ENCODE measurements at regions not wholly inside any gene's neighbourhood (a gene's known extent, or its start where the extent isn't known, plus 50 kb on each side); places are given as distances from the start of the nearest gene placed in this dataset.
"Not testable (repeated sequence)": the region's sequence is repeated elsewhere in the genome, so short reads cannot be mapped to it uniquely, and the experiment has no call there.

DNA sequence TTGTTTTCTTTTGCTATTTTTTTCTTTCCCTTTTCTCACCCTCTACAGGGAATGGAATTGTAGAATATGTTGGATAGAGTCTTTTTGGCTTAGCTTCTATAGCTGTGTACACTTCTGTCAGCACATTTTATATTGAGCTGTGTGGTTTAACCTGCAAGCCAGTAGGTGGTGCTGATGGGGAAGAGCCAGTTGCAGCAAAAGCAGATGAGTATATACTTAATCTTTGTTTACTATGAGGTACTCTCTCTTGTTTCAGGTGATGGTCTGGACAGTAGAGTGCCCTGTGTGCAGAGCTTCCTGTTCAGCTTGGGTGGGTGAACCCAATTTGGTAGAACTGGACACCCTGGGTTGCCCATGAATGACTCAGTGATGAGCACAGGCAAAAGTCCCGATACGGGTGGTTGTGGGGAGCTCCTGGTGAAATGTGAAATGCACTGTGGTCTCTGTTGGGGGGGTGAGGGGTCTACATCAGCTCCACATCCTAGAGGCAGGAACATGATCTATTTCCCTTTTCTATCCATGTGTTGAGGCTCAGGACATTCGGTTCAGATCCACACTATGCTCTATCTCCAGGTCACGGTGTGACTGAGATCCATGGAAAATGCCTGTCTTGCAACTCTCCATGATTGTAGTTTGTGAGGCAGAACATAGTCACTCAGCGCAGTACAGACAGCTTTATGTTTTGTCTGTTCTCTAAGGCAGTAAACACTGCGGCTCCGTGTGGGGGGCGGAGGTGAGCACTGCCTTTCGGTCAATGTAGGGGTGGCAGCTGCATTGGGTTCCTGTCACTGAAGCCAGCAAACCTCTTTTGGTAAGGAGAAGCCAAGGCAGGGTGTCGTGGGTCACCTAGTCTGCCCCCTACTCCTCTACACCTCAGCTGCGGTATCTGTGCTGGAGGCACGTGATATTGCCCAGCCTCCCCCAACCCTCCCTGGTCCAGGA lies 353.2 kb downstream of the PRR16 start:
- Histone ChIP-seq H3K36me3 (no peaks in the 10 kb centered on the region), H3K9me3 (peaks cover 0 to 8% (median 4%) of the 10 kb centered on the region in 4 donors), H3K27ac (replicated peaks in 1 of 4) (no peak overlapping the region), H3K4me1 (no peaks in the 10 kb centered on the region), H3K27me3 (no peaks in the 10 kb centered on the region), H3K4me3 (no peak overlapping the region)
- 81% methylated on average over 4 of the region's 12 CpGs for WGBS
- TF ChIP-seq, protein P1, sequence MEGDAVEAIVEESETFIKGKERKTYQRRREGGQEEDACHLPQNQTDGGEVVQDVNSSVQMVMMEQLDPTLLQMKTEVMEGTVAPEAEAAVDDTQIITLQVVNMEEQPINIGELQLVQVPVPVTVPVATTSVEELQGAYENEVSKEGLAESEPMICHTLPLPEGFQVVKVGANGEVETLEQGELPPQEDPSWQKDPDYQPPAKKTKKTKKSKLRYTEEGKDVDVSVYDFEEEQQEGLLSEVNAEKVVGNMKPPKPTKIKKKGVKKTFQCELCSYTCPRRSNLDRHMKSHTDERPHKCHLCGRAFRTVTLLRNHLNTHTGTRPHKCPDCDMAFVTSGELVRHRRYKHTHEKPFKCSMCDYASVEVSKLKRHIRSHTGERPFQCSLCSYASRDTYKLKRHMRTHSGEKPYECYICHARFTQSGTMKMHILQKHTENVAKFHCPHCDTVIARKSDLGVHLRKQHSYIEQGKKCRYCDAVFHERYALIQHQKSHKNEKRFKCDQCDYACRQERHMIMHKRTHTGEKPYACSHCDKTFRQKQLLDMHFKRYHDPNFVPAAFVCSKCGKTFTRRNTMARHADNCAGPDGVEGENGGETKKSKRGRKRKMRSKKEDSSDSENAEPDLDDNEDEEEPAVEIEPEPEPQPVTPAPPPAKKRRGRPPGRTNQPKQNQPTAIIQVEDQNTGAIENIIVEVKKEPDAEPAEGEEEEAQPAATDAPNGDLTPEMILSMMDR (IDR thresholded peaks at IDR 0.05), result no peak
- no peak for TF ChIP-seq EP300 (IDR thresholded peaks at IDR 0.05)
- TF ChIP-seq POLR2A (IDR thresholded peaks at IDR 0.05; ENCODE audit: low read depth), result no peak
- no peak for TF ChIP-seq POLR2AphosphoS5 (IDR thresholded peaks at IDR 0.05)
- DNase-seq (ENCODE audit: extremely low spot score), result no peak
- intact Hi-C loops (cut with DNase I), result no loop called here

DNA sequence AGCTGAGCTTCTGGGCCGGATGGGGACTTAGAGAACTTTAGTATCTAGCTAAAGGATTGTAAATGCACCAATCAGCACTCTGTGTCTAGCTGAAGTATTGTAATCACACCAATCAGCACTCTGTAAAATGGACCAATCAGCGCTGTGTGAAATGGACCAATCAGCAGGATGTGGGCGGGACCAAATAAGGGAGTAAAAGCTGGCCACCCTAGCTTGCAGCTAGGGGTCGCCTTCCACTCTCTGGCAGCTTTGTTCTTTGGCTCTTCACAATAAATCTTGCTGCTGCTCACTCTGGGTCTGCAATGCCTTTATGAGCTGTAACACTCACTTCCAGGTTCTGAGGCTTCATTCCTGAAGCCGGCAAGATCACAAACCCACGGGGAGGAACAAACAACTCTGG lies 354.0 kb downstream of the PRR16 start:
- H3K9me3 ChIP-seq, result peaks cover 0 to under 1% (median 0%) of the 10 kb centered on the region in 4 donors
- no peaks in the 10 kb centered on the region for H3K4me1 ChIP-seq
- H3K27me3 ChIP-seq, result no peaks in the 10 kb centered on the region
- TF ChIP-seq POLR2AphosphoS5 (IDR thresholded peaks at IDR 0.05) (no peak), EP300 (IDR thresholded peaks at IDR 0.05) (no peak), POLR2A (IDR thresholded peaks at IDR 0.05; ENCODE audit: low read depth) (no peak)
- TF ChIP-seq, protein P1 (IDR thresholded peaks at IDR 0.05), result no peak
- H3K4me3 ChIP-seq, result no peak overlapping the region
- intact Hi-C loops (cut with DNase I), result no loop called here
- H3K36me3 ChIP-seq, result no peaks in the 10 kb centered on the region
- no peak overlapping the region for H3K27ac ChIP-seq (replicated peaks in 1 of 4)
- no peak for DNase-seq (ENCODE audit: extremely low spot score)
- WGBS, result 91% methylated on average over 6 of the region's 6 CpGs

DNA sequence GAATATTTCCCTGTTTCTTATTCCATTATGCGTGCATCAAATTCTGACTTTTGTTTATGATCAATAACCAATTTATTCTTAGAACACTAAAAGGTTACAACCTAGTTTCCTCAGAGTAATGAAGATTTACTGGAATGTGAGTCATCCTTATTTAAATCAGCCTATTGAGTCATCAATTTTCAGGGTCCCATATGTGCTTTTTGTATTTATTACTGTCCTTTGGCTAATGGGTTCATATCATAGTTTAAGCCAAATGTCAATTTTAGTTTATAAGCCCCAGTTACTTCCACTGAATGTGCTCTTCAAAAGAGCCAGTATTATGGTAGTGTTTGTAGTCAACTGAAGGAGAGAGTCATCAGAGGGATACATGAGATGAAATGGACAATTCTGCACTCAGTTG lies 359.2 kb downstream of the PRR16 start:
- Histone ChIP-seq H3K4me1 (no peaks in the 10 kb centered on the region), H3K27ac (replicated peaks in 1 of 4) (no peak overlapping the region), H3K4me3 (no peak overlapping the region), H3K36me3 (no peaks in the 10 kb centered on the region), H3K9me3 (no peaks in the 10 kb centered on the region), H3K27me3 (no peaks in the 10 kb centered on the region)
- no peak for DNase-seq (ENCODE audit: extremely low spot score)
- TF ChIP-seq, protein P1 (IDR thresholded peaks at IDR 0.05), result no peak
- no peak for TF ChIP-seq POLR2A (IDR thresholded peaks at IDR 0.05; ENCODE audit: low read depth)
- no peak for TF ChIP-seq POLR2AphosphoS5 (IDR thresholded peaks at IDR 0.05)
- TF ChIP-seq EP300 (IDR thresholded peaks at IDR 0.05), result no peak
- intact Hi-C loops (cut with DNase I), result no loop called here
- 77% methylated on average over 1 of the region's 1 CpG for WGBS

DNA sequence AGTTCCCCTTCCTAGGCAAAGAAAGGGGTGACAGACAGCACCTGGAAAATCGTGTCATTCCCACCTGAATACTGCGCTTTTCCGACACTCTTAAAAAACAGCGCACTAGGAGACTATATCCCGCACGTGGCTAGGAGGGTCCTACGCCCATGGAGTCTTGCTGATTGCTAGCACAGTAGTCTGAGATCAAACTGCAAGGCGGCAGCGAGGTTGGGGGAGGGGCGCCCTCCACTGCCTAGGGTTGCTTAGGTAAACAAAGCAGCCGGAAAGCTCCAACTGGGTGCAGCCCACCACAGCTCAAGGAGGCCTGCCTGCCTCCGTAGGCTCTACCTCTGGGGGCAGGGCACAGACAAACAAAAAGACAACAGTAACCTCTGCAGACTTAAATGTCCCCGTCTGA lies 367.5 kb downstream of the PRR16 start:
- H3K27ac ChIP-seq (replicated peaks in 1 of 4); H3K4me3 ChIP-seq; H3K36me3 ChIP-seq; DNase-seq (ENCODE audit: extremely low spot score); H3K4me1 ChIP-seq; intact Hi-C loops (cut with DNase I); H3K9me3 ChIP-seq; H3K27me3 ChIP-seq: not testable (repeated sequence)
- 86% methylated on average over 12 of the region's 13 CpGs for WGBS

DNA sequence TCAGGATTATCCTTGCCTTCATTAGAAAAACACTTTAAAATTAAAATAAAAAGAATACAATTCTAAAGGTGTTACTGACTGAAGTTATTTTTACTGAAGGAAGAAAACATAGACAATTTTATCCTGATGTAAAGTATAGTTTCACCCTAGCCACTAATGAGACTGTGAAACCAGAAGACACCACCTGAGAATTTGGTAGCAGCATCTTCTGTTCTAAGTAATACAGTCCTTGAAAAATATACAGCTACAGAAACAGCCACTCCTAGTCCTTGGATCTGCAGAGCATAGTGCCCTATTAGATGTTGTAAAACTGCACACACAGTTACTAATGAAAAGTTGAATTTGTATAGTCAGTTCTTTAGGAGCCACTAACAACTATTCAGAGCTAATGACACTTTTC lies 377.7 kb downstream of the PRR16 start:
- intact Hi-C loops (cut with DNase I), result no loop called here
- Histone ChIP-seq H3K4me3 (no peak overlapping the region), H3K27me3 (no peaks in the 10 kb centered on the region), H3K27ac (replicated peaks in 1 of 4) (no peak overlapping the region), H3K9me3 (no peaks in the 10 kb centered on the region), H3K36me3 (no peaks in the 10 kb centered on the region), H3K4me1 (no peaks in the 10 kb centered on the region)
- no peak for DNase-seq (ENCODE audit: extremely low spot score)
- TF ChIP-seq EP300 (IDR thresholded peaks at IDR 0.05), result no peak
- TF ChIP-seq POLR2A (IDR thresholded peaks at IDR 0.05; ENCODE audit: low read depth), result no peak
- TF ChIP-seq, protein P1 (IDR thresholded peaks at IDR 0.05), result no peak
- TF ChIP-seq POLR2AphosphoS5 (IDR thresholded peaks at IDR 0.05), result no peak
